HCT116 (cell line): ENCODE measurements at regions not wholly inside any gene's neighbourhood (a gene's known extent, or its start where the extent isn't known, plus 50 kb on each side); places are given as distances from the start of the nearest gene placed in this dataset.

Experiments
- ATAC-seq: fragments of 200-7000 bp; cut with Tn5 transposase; 2 replicates; pipeline ENCODE4 v1.9.1; 2020; ENCODE audit warnings: mild to moderate bottlenecking, moderate library complexity
- BruUV-seq: library from RNA; stranded (reverse); fragments of 400-500 nt; replicated peaks from 2 replicates; lab custom pipeline; 2021; lab: Mats Ljungman, UMichigan
- CTCF ChIA-PET: fragments of 300-600 bp; sonication (Branson Sonifier 250); formaldehyde crosslinking; loops from one replicate; lab custom pipeline; 2021; ENCODE audit warnings: antibody characterized with exemption; lab: Charles Lee
- POLR2A ChIA-PET: fragments of 300-600, 350-600 bp; sonication (Branson Sonifier 250); formaldehyde crosslinking; loops from one replicate; lab custom pipeline; 2021; ENCODE audit warnings: antibody characterized with exemption; lab: Charles Lee
- RAD21 ChIA-PET, 2 experiments: fragments of 300-600 bp; sonication (Branson Sonifier 250); formaldehyde crosslinking; loops; one replicate each; lab custom pipeline; 2023; ENCODE audit warnings: low total read pairs in 2 of 2; ENCODE audit not compliant: uncharacterized antibody in 2 of 2, unreplicated experiment in 2 of 2, low non-redundant PET in 1 of 2; lab: Charles Lee
- DNase-seq: peaks from one replicate; pipeline ENCODE4 v3.0.0-alpha.2; 2010; ENCODE audit warnings: low read depth, low spot score
- H2AFZ ChIP-seq: fragments of 200-600 bp; shearing (Covaris generic), sonication (generic); 2 replicates; pipeline ENCODE4 v1.6.1; 2017; ENCODE audit warnings: low read depth, mixed run types, mixed read lengths, antibody characterized with exemption, low read length; ENCODE audit not compliant: poor library complexity, severe bottlenecking
- H3K27ac ChIP-seq: 2 replicates; pipeline ENCODE4 v1.5.1; 2012; ENCODE audit warnings: low read depth, low read length
- H3K27me3 ChIP-seq: fragments of 200-600 bp; sonication (generic); 2 replicates; pipeline ENCODE4 v1.6.1; 2016; ENCODE audit warnings: mixed run types, low read length, mixed read lengths; ENCODE audit not compliant: insufficient read depth
- H3K36me3 ChIP-seq, 2 experiments: fragments of 200-500 bp in 1 of 2; fragments of 200-600 bp in 1 of 2; sonication (Bioruptor generic) in 1 of 2; sonication (generic) in 1 of 2; 2 replicates each; pipeline versions ENCODE4 v1.5.1 to v1.6.1; 2014 to 2016; ENCODE audit warnings: low read length in 2 of 2, inconsistent platforms in 1 of 2, mixed read lengths in 1 of 2, mixed run types in 1 of 2; ENCODE audit not compliant: insufficient read depth in 2 of 2, control insufficient read depth in 1 of 2
- H3K4me1 ChIP-seq, 2 experiments: fragments of 200-600 bp in 1 of 2; sonication (generic) in 1 of 2; 2 replicates each; pipeline versions ENCODE4 v1.5.1 to v1.6.1; 2012 to 2017; ENCODE audit warnings: low read length in 2 of 2, inconsistent platforms in 1 of 2, mild to moderate bottlenecking in 1 of 2, mixed read lengths in 1 of 2, mixed run types in 1 of 2, moderate library complexity in 1 of 2; ENCODE audit not compliant: insufficient read depth in 2 of 2, control insufficient read depth in 1 of 2
- H3K4me2 ChIP-seq: fragments of 200-600 bp; sonication (generic); 2 replicates; pipeline ENCODE4 v1.6.1; 2017; ENCODE audit warnings: mixed run types, low read length, mixed read lengths
- H3K4me3 ChIP-seq, 2 experiments: fragments of 200-600 bp in 1 of 2; sonication (generic) in 1 of 2; replicated peaks in 1 of 2; 2 replicates each; pipeline ENCODE4 v1.5.1; 2011 to 2016; ENCODE audit warnings: low read length in 2 of 2, control low read depth in 1 of 2, low read depth in 1 of 2, mild to moderate bottlenecking in 1 of 2, mixed read lengths in 1 of 2, mixed run types in 1 of 2
- H3K79me2 ChIP-seq: fragments of 200-600 bp; sonication (generic); 2 replicates; pipeline ENCODE4 v1.6.1; 2017; ENCODE audit warnings: mild to moderate bottlenecking, mixed run types, low read length, moderate library complexity, mixed read lengths; ENCODE audit not compliant: insufficient read depth
- H3K9ac ChIP-seq: fragments of 200-600 bp; sonication (generic); 2 replicates; pipeline ENCODE4 v1.6.1; 2016; ENCODE audit warnings: low read length, mixed read lengths
- H3K9me2 ChIP-seq: fragments of 200-600 bp; sonication (generic), shearing (Covaris generic); 2 replicates; pipeline ENCODE4 v1.6.1; 2017; ENCODE audit warnings: mixed run types, mild to moderate bottlenecking, moderate library complexity; ENCODE audit not compliant: insufficient read depth
- H3K9me3 ChIP-seq, 2 experiments: fragments of 200-500 bp in 1 of 2; fragments of 200-600 bp in 1 of 2; sonication (Bioruptor generic) in 1 of 2; sonication (generic) in 1 of 2; 2 replicates each; pipeline ENCODE4 v1.6.1; 2014 to 2017; ENCODE audit warnings: low read length in 2 of 2, mixed read lengths in 2 of 2, inconsistent platforms in 1 of 2, low read depth in 1 of 2, mild to moderate bottlenecking in 1 of 2, mixed run types in 1 of 2, moderate library complexity in 1 of 2; ENCODE audit not compliant: control insufficient read depth in 1 of 2, insufficient read depth in 1 of 2
- H4K20me1 ChIP-seq: fragments of 200-600 bp; sonication (generic), shearing (Covaris generic); 2 replicates; pipeline ENCODE4 v1.6.1; 2017; ENCODE audit warnings: mixed run types, mild to moderate bottlenecking, moderate library complexity; ENCODE audit not compliant: insufficient read depth
- CBX3 ChIP-seq: IDR thresholded peaks from 2 replicates; pipeline ENCODE4 v1.6.1; 2012; ENCODE audit warnings: low read depth
- CEBPB ChIP-seq: IDR thresholded peaks from 2 replicates; pipeline ENCODE4 v1.6.1; 2012; ENCODE audit warnings: low read depth
- CTCF ChIP-seq, 3 experiments: fragments of 200-600 bp in 1 of 3; sonication (generic) in 1 of 3; IDR thresholded peaks in 2 of 3; conservative IDR thresholded peaks in 1 of 3; 2 replicates each; pipeline ENCODE4 v1.5.1; 2012 to 2017; ENCODE audit warnings: low read depth in 2 of 3, low read length in 2 of 3, antibody characterized with exemption in 1 of 3, borderline replicate concordance in 1 of 3, control low read depth in 1 of 3, mild to moderate bottlenecking in 1 of 3, mixed read lengths in 1 of 3, mixed run types in 1 of 3, moderate library complexity in 1 of 3; ENCODE audit not compliant: insufficient read depth in 1 of 3
- EGR1 ChIP-seq: IDR thresholded peaks from 2 replicates; pipeline ENCODE4 v1.6.1; 2012; ENCODE audit warnings: low read depth
- FOSL1 ChIP-seq: IDR thresholded peaks from 2 replicates; pipeline ENCODE4 v1.6.1; 2012; ENCODE audit warnings: low read depth
- POLR2A ChIP-seq: IDR thresholded peaks from 2 replicates; pipeline ENCODE4 v1.7.0; 2011; ENCODE audit warnings: borderline replicate concordance; ENCODE audit not compliant: insufficient read depth, insufficient read length; ENCODE audit errors: extremely low read depth
- POLR2AphosphoS5 ChIP-seq: IDR thresholded peaks from 2 replicates; pipeline ENCODE4 v1.6.1; 2011; ENCODE audit warnings: mild to moderate bottlenecking, low read depth, low read length, moderate library complexity
- RAD21 ChIP-seq: IDR thresholded peaks from 2 replicates; pipeline ENCODE4 v1.6.1; 2012; ENCODE audit warnings: low read depth, mild to moderate bottlenecking
- SIN3A ChIP-seq: IDR thresholded peaks from 2 replicates; pipeline ENCODE4 v1.6.1; 2012; ENCODE audit warnings: low read depth
- SRF ChIP-seq: IDR thresholded peaks from 2 replicates; pipeline ENCODE4 v1.6.1; 2012; ENCODE audit warnings: low read depth
- ZBTB33 ChIP-seq: IDR thresholded peaks from 2 replicates; pipeline ENCODE4 v1.6.1; 2011; ENCODE audit warnings: mild to moderate bottlenecking, low read length, moderate library complexity; ENCODE audit not compliant: insufficient replicate concordance; ENCODE audit errors: extremely low read depth
- ZFX ChIP-seq: fragments of 450-650 bp; IDR thresholded peaks from 2 replicates; pipeline ENCODE4 v1.6.1; 2017
- ZNF274 ChIP-seq: fragments of 200-500 bp; sonication (Bioruptor generic); IDR thresholded peaks from 2 replicates; pipeline ENCODE4 v1.6.1; 2014; ENCODE audit warnings: mild to moderate bottlenecking, low read depth, low read length, inconsistent platforms
- intact Hi-C: fragments of 100-400 bp; cut with micrococcal nuclease; formaldehyde crosslinking; loops from 2 replicates; pipeline ENCODE4 v1.10.0; 2022

- H3K27ac ChIP-seq: no peak overlapping the region
- ChIA-PET POLR2A (no interaction called here), RAD21 (no interaction called here), CTCF (no interaction called here)
- no peaks in the 10 kb centered on the region for H3K79me2 ChIP-seq
- no peak for ATAC-seq
- intact Hi-C loops: no loop called here
- no peak overlapping the region for H3K9ac ChIP-seq
- no peaks in the 10 kb centered on the region for H4K20me1 ChIP-seq
- BruUV-seq: no TSS peak
- DNase-seq: no peak
- no peak overlapping the region for H3K4me2 ChIP-seq
- no peaks in the 10 kb centered on the region for H3K9me3 ChIP-seq
- no peaks in the 10 kb centered on the region for H3K4me1 ChIP-seq
- H3K9me2 ChIP-seq: no peaks in the 10 kb centered on the region
- H3K36me3 ChIP-seq: no peaks in the 10 kb centered on the region
- H3K4me3 ChIP-seq: no peak overlapping the region
- no peak overlapping the region for H2AFZ ChIP-seq
- no peaks in the 10 kb centered on the region for H3K27me3 ChIP-seq
- TF ChIP-seq CEBPB: no peak
- TF ChIP-seq CTCF (IDR thresholded peaks at IDR 0.05 in 2 of 3, conservative IDR thresholded peaks at IDR 0.05 in 1 of 3; ENCODE audit: borderline replicate concordance in 1 of 3, insufficient read depth in 1 of 3, low read depth in 2 of 3, low read length in 2 of 3): no peak
- no peak for TF ChIP-seq ZNF274
- TF ChIP-seq ZFX: no peak
- TF ChIP-seq EGR1: no peak
- TF ChIP-seq RAD21: no peak
- TF ChIP-seq SRF: no peak
- TF ChIP-seq FOSL1: no peak
- TF ChIP-seq POLR2A: no peak
- no peak for TF ChIP-seq CBX3
- no peak for TF ChIP-seq POLR2AphosphoS5
- no peak for TF ChIP-seq SIN3A
- TF ChIP-seq ZBTB33: no peak
These were observed 948.6 kb upstream of the CHAC2 start for GRCh38 chr2:52818958-52819357.
